Stimulated activated CD4-positive, alpha-beta T cell treated with anti-CD3 and anti-CD28 coated beads, Interleukin-2, amount 100 ng/mL, for 4 hours (primary cell): ENCODE measurements at regions not wholly inside any gene's neighbourhood (a gene's known extent, or its start where the extent isn't known, plus 50 kb on each side); places are given as distances from the start of the nearest gene placed in this dataset.
"Not testable (repeated sequence)": the region's sequence is repeated elsewhere in the genome, so short reads cannot be mapped to it uniquely, and the experiment has no call there.

ENCODE experiments used
- DNase-seq: peaks from one replicate; pipeline ENCODE4 v3.0.0-alpha.2; 2020; ENCODE audit warnings: low read depth

DNA sequence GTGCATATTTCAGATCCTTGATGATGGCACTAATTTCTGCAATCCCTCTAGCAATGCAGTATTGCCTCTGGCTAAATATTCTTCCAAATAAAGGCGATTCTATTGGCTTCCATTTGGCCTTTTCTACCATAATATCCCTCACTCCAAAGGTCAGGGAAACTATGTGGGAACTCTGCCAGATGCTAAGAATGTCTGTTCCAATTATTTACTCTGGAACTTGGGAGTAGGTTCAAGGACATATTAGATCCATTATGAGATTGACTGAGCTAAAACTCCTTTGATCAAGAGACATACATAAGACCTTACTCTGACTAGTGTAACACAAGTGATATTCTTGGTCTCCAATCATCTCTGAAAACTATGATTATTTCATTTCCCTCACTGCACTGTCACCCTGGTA is 674.5 kb upstream of the NECTIN3 start:
- no peak for DNase-seq

DNA sequence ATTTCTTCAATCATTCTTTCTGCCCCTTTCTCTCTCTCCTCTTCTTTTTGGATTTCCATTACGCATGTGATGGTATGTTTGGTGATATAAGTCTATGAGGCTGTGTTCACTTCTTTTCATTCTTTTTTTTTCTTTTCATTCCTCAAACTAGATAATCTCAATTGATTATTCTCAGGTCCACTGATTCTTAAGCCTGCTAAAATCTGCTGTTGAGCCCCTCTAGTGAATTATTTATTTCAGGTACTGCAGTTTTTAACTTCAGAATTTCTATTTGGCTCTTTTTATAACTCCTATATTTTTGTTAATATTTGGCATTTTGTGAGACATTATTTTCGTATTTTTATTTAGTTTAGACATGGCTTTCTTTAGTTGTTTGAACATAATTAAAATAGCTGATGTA is 671.3 kb upstream of the NECTIN3 start:
- no peak for DNase-seq

DNA sequence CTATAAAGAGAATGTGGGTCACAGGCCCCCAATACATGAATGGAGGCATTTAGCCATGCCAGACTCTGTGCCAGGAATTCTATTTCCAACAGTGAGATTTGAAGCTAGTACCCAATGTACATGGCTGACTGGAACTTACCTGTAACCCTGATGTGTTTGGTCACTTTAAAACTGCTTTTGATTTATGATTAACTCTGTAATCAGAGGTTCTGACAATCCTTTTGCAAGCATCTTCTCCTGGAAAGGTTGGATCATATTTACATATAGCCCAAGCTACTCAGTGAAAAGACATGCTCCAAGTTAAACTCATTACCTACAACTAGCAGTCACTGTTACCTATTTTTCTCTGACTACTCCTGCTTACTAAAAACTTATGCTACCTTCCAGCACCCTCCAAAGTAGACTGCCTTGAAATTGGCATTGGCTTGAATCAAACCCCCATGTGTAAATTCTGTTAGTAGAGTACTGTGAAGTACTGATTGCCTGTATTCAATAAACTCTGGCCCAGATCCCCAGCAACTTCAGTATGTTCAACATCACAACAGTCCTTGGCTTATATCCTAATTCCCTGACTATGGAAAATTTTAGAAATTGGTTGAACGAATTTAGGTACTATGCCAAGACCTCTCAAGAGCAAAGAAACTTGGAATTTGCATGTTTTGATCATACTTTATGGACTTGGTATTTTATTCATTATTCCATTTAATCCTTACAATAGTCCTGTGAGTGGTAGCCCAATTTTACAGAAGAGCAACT is 665.6 kb upstream of the NECTIN3 start:
- no peak for DNase-seq

DNA sequence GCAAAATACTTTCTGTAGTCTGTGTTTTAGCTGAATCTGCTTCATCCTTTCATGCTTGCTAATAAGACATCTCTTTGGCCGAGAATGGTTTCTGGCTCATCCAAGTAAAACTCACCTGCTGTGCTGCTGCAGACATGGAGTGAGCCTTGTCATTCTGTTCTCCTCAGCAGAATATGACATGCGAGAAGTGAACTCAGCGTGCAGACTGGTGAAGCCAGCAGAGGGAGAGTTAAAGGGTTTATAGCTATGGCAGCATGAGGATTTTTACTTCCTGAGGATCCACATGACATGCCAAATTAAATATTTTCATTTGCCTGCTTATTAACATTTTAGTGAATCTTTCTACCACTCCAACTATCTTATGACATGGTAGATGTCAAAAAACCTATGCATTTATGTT is 658.4 kb upstream of the NECTIN3 start:
- DNase-seq, result no peak

DNA sequence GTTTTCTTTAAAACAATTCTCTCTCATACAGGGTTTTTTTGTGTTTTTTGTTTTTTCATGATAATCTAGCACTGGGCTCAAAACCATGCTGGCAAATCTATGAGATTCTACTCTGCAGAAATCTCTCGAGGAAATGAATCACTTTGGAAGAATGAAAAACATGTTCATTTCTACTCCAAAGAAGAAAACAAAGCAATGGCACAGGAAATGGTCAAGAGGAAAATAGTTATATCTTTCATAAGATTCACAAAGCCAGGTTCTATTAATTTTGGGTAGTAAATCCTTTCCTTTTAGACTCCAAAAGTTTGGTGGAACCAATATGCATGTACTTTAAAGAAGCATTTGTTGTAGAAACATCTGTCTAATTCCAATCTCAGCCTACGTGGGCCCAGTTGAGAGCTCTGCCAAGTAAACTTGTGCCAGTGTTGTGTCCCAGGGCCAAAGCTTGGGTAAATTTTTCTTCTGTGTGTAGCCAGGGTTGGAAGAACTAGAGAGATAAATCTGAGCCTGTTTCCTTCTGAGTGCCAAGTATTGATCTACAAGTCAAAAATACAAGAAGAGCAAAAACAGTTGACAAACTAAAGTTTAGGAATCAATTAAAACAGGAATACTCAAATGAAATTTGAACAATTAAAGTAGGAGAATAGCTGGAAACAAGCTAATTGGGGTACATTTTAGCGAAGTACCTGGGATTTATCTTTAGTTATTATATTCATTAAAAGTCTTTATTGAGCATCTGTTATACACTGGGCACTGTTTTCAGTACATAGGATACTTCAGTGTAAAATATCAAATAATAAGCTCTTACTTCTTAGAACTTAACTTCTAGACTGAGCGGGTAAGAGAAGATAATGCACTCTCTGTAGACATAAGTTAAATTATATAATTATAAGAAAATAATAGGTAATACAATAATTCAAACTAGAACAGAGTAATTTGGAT is 657.5 kb upstream of the NECTIN3 start:
- DNase-seq, result no peak

DNA sequence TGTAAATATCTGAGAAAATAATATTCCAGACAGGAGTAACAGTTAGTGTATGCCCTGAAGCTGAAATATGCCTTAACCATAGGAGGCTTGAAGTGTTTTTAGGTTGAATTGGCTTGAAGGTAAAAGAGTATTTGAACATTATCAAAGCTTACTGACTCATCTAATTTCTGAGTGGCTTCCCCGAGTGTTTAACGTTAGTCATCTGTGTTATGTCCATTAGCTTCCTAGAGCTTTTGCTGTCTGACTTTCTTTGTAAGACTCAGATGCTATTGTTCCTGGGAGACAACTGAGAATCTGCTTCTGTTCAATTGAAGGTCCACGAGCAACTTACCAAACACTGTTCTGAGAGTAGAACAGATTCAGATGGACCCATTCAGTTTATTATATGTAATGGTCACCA is 656.8 kb upstream of the NECTIN3 start:
- no peak for DNase-seq

DNA sequence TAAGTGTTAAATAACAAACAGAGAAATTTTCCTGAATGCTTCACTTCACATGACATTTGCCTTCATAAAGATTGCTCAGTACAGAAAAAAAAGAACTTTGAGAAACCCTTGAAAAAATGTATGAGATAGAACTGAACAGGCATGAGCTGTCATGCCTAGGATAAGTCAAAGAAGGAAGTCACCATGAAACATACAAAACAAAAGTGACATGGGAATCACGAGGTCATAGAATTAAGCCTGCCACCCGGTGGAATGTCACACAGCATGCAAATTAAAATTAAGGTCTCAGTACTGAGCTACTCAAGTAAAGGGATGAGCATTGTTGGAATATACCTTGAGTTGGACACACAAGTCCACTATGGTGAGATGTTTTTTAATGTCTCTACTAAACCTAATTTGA is 652.5 kb upstream of the NECTIN3 start:
- DNase-seq, result no peak

DNA sequence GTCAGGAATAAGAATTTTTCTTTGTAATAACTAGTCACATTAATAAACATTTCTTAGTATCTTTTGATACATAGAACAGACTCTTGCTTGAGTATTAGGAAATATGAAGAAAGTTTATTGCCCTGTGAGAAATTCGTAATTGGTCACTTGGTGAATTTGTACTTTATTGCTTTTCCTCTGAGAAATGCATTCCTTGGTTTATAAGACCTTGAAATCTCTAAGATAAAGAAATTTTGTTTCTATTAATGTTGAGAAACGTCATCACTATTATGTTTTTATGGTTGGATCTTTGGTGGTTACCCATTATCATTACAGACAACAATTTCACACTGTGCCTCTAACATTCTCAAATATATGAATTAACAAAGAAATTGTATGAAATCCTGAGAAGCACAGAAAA is 652.0 kb upstream of the NECTIN3 start:
- no peak for DNase-seq

DNA sequence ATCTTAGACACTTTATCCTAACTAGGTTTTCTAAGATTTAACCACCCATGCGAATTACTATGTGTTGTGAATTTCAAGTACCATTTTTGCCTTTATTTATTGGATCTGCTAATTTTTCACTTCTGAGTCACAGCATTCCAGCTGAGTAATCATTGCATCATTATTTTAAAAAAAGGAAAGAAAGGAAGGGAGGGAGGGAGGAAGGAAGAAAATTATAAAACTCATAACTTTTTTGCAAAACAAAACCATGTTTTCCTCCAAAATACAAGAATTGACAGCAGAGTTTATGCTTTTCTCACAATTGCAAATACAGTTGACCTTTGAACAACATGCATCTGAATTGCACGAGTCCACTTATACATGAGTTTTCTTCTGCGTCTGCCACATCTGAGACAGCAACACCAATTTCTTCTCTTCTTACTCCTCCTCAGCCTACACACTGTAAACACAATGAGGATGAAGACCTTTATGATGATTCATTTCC is 651.4 kb upstream of the NECTIN3 start:
- no peak for DNase-seq

DNA sequence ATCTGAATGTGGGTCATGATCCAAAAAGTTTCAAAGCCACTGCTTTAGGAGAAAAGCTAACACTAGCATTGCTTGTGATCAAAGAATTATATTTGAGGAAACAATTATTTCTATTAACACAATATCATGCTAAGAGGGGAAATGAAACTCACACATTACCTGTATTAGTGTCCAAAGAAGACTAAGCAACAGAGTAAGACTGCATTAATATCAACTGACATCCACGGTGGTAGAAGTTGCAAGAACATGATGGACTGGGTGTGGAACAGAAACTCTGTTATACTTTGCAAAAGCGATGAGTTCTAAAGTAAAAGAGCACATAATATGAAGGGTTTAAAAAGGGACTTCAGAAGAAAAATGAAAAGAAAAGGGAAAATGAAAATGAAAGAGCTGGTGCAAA is 648.3 kb upstream of the NECTIN3 start:
- no peak for DNase-seq

DNA sequence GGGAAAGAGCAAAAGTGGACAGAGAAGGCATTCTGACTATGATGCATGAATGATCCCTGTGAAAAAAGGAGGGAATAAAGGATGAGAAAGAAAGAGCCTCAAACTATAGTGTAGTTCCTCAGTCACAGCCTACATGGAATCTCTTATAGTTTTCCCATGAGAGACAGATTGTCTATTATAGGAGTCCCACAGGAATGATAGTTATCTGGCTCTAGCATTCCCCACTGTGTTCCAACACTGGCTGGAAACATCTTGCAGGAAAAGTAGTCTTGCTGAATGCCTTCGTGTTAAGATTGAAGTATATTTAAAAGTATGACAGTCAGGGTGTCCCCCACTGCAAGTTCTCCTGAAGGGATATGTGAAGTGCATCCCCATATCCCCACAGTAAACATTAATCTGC is 641.5 kb upstream of the NECTIN3 start:
- DNase-seq, result no peak

DNA sequence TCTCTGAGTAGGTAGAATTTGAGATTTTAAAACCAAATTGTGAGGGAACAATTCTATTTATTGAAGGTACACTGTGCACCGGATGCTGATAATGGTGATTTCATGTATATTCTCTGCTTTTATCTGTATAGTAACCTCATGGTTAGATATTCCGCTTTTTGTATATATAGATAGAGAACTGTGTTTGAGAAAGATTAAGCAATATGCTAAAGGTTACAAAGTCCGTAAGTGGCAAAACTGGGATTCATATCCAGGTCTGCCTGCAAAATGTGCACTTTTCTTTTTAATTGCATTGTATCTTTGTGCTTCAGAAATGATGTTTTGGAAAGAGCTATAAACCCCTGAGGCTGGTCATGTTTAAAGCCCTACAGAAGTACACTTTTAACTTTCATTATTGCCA is 635.4 kb upstream of the NECTIN3 start:
- DNase-seq, result no peak

DNA sequence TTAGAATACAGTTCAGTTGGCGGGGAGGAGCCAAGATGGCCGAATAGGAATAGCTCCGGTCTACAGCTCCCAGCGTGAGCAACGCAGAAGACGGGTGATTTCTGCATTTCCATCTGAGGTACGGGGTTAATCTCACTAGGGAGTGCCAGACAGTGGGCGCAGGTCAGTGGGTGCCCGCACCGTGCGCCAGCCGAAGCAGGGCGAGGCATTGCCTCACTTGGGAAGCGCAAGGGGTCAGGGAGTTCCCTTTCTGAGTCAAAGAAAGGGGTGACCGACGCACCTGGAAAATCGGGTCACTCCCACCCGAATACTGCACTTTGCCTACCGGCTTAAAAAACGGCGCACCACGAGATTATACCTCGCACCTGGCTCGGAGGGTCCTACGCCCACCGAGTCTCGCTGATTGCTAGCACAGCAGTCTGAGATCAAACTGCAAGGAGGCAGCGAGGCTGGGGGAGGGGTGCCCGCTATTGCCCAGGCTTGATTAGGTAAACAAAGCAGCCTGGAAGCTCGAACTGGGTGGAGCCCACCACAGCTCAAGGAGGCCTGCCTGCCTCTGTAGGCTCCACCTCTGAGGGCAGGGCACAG is 631.5 kb upstream of the NECTIN3 start:
- DNase-seq, result not testable (repeated sequence)

DNA sequence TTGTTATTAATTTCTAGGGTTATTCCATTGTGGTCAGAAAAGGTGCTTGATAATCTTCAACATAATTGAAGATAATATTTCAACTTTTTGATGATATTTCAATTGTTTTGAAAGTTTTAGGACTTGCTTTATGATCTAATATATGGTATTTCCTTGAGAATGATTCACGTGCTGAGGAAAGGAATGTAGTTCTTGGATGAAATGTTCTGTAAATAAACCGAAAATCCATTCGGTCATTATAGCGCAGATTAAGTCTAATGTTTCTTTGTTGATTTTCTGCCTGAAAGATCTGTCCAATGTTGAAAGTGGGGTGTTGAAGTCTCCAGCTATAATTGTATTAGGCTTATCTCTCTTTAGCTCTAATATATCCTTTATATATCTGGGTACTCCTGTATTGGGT is 617.5 kb upstream of the NECTIN3 start:
- DNase-seq, result no peak

DNA sequence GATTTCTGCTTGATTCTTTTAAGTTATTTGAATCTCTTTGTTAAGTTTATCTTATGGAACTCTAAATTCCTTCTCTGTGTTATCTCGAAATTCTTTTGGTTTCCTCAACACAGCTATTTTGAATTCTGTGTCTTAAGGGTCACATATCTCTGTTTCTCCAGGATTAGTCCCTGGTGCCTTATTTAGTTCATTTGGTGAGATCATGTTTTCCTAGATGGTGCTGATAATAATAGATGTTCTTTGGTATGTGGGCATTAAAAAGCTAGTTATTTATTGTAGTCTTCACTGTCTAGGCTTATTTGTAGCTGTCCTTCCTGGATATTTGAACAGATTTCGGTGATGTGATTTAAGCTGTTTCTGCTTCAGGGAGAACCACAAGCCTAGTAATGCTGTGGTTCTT is 615.6 kb upstream of the NECTIN3 start:
- DNase-seq, result no peak

DNA sequence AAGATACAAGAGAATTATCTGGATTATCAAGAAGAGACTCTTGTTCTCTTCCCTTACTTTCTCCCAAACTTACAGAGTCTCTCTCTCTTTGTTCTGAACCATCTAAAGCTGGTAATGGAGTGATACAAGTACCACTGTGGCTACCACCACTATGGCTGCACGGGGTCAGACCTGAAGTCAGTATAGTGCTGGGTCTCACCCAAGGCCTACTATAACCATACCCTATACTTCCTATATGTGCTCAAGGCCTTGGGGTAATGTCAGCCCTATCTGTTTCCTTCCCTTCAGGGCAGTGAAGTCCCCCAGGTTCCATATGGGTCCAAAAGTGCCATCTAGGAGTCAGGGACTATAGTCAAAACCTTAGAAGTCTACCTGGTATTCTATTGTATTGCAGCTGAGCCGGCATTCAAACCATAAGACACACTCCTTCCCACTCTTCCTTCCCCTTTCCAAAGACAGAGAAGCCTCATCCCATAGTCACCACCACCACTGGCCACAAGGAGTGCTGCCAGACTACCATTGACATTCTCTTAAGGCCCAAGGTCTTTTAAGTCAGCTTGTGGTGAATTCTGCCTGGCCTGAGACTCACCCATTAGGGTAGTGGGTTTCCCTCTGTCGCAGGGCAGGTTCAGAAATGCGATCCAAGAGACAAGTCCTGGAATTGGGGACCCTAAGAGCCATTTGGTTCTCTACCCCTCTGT is 615.0 kb upstream of the NECTIN3 start:
- no peak for DNase-seq

DNA sequence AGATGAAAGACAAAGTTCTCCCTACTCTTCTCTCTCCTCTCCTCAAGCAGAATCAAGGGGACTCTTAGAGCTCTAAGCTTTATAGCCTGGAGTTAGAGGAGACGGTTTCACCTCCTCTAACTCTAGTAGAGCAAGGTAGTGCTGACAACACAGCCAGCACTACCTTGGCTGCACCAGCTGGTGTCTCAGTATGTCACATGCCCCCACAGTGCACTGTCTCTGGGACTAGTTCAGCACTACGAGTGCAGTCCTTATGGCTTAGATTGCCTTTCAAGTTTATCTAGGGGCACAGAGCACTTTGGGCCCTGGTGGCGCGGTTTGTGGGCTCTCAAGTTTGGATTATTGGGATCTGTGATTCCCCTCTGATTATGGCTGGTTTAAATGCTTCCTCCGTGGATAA is 614.1 kb upstream of the NECTIN3 start:
- DNase-seq, result no peak

DNA sequence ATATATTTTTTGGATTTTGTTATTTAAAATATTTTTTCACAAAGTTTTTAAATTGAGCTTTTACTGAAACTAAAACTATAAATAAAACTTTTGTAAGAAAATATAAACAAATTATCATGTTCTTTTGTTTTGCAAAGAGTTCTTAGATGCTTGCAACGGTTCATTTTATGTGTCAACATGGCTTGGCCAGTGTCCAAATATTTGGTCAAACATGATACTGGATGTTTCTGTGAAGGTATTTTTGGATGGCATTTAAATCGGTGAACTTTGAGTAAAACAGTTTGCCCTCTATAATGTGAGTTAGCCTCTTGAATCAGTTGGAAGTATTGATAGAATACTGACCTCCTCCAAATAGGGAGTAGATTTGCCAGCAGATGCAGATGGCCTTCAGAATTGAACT is 612.6 kb upstream of the NECTIN3 start:
- no peak for DNase-seq

DNA sequence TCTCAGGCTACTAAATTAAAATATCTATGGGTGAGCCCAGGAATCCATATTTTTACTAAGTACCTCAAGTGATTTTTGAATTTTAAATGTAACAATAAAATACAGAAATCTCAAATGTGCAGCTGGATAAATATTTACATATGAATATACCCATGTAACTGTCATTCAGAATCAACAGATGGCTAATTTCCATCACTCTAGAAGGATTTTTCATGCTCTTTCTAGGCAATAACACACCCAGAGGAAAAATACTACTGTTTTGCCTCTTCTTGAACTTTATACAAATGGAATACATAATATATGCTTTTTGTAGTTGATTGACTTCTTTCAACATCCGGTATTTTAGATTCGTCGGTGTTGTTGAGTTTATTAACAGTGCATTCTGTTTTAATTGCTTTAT is 601.3 kb upstream of the NECTIN3 start:
- DNase-seq, result no peak

DNA sequence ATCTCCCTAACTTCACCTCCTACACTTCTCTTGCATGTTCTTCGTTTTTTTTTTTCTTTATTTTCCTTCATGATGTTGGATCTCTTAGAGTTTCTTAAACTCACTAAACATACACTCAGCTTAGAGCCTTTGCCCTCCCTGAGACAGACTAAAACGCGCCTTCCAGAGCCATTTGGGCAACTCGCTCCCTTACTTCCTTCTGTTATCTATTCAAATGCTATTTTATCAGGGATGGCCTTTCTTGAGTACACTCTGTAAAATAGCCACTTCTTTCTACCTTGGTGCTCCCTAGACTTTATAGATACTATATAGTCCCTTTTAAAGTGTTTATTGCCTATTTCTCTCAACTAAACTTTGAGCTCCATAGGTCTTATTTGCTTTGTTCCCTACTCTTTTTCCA is 598.2 kb upstream of the NECTIN3 start:
- no peak for DNase-seq

DNA sequence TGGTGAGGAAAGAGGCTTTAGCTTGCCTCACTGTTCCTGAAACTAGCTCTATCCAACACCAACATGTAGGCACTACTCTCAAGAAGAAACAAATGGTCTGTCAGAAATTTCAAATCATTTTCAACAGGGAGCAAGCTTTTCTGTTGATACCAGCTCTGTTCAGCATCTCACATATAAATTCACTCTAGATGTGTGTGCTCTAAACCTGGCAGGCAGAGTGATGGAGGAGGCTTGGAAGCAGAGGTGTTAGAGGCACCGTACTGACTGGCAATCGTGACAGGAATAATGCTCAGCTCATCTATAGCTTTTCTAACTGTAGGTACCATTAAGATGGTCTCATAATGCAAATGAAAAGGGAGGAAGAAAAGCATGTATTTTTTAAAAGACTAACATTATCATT is 597.2 kb upstream of the NECTIN3 start:
- no peak for DNase-seq

DNA sequence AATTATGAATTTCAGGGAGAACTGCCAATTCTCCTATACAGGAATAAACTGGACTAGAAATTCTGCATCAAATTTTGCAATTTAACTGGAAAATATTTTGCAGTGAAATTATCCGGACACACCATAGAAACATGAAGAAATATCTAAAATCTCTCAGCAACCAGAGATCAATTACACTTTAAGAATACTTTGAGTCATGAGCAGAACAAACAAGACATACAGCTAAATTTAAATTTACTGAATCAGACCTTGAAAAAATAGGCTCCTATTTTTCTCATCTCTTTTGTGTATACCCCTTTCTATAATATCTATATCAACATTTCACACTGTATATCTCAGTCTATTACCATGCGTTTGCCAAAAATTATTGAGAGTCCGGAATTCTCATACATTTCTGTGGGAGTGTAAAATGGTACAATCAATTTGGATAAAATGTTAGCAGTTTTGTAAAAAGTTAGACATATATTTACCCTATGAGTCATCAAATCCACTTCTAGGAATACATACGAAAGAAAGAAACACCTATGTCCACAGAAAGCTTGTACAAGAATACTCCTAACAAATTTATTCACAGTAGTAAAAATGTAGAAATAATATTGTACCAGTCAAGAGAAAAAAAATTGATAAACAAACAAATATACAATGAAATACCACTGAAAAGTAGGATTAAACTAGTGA is 593.1 kb upstream of the NECTIN3 start:
- DNase-seq, result no peak
